ENCODE measurements at regions not wholly inside any gene's neighbourhood (a gene's known extent, or its start where the extent isn't known, plus 50 kb on each side); places are given as distances from the start of the nearest gene placed in this dataset.

DNA sequence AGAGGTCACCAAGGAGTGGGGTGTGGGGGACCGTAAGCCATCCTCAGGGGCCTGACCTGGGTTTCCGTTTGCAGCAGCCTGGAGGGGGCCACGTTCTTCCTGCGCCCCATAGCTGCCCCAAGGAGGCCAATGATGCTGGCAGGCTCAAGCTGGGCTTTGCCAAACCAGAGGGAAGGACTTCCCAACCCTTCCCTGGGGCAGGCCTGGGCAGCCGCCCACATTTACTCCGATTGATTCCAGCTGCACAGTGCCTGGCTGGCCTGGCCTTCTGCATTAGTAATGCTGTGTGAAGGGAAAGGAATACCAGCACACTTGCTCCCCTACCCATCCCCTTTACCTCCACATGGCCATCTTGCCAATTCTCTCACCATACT lies 360.6 kb upstream of the SLC14A2 start:
- TF ChIP-seq POLR2A (IDR thresholded peaks at IDR 0.05; ENCODE audit: low read depth, low read length) (no peak), RCOR1 (IDR thresholded peaks at IDR 0.05; ENCODE audit: insufficient replicate concordance, low read length) (no peak), MXI1 (IDR thresholded peaks at IDR 0.05; ENCODE audit: borderline replicate concordance, low read depth, low read length) (no peak), BHLHE40 (IDR thresholded peaks at IDR 0.05; ENCODE audit: low read depth, low read length) (no peak), SMC3 (IDR thresholded peaks at IDR 0.05; ENCODE audit: low read depth, low read length) (no peak), MAFK (IDR thresholded peaks at IDR 0.05; ENCODE audit: low read depth, low read length) (no peak), CHD1 (IDR thresholded peaks at IDR 0.05; ENCODE audit: low read depth, low read length) (no peak), FOS (IDR thresholded peaks at IDR 0.05; ENCODE audit: low read depth, low read length) (no peak), RFX5 (IDR thresholded peaks at IDR 0.05; ENCODE audit: low read depth, low read length) (no peak), RAD21 (IDR thresholded peaks at IDR 0.05; ENCODE audit: low read length) (no peak), MAZ (IDR thresholded peaks at IDR 0.05; ENCODE audit: borderline replicate concordance, low read depth, low read length) (no peak), CEBPB (IDR thresholded peaks at IDR 0.05; ENCODE audit: low read depth, low read length) (no peak)
- TF ChIP-seq, protein P1, sequence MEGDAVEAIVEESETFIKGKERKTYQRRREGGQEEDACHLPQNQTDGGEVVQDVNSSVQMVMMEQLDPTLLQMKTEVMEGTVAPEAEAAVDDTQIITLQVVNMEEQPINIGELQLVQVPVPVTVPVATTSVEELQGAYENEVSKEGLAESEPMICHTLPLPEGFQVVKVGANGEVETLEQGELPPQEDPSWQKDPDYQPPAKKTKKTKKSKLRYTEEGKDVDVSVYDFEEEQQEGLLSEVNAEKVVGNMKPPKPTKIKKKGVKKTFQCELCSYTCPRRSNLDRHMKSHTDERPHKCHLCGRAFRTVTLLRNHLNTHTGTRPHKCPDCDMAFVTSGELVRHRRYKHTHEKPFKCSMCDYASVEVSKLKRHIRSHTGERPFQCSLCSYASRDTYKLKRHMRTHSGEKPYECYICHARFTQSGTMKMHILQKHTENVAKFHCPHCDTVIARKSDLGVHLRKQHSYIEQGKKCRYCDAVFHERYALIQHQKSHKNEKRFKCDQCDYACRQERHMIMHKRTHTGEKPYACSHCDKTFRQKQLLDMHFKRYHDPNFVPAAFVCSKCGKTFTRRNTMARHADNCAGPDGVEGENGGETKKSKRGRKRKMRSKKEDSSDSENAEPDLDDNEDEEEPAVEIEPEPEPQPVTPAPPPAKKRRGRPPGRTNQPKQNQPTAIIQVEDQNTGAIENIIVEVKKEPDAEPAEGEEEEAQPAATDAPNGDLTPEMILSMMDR (conservative IDR thresholded peaks at IDR 0.05; ENCODE audit: low read depth, low read length), result no peak
- TF ChIP-seq, protein P2, sequence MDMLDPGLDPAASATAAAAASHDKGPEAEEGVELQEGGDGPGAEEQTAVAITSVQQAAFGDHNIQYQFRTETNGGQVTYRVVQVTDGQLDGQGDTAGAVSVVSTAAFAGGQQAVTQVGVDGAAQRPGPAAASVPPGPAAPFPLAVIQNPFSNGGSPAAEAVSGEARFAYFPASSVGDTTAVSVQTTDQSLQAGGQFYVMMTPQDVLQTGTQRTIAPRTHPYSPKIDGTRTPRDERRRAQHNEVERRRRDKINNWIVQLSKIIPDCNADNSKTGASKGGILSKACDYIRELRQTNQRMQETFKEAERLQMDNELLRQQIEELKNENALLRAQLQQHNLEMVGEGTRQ (IDR thresholded peaks at IDR 0.05; ENCODE audit: low read depth, low read length), result no peak

Data from IMR-90 (cell line).